K562 (cell line): ENCODE measurements at regions not wholly inside any gene's neighbourhood (a gene's known extent, or its start where the extent isn't known, plus 50 kb on each side); places are given as distances from the start of the nearest gene placed in this dataset.
"Not testable (repeated sequence)": the region's sequence is repeated elsewhere in the genome, so short reads cannot be mapped to it uniquely, and the experiment has no call there.

Source experiments
- ATAC-seq: fragments of 200-7000 bp; cut with Tn5 transposase; 3 replicates; pipeline ENCODE4 v1.9.1; 2020; ENCODE audit warnings: moderate library complexity
- BruUV-seq: library from RNA; stranded (reverse); fragments of 400-500 nt; replicated peaks from 2 replicates; lab custom pipeline; 2021; lab: Mats Ljungman, UMichigan
- CTCF ChIA-PET: fragments of 300-600 bp; formaldehyde crosslinking; extraction: SDS; loops from one replicate; lab custom pipeline; 2021; ENCODE audit warnings: low intra/inter-chr PET ratio; lab: Yijun Ruan, JAX
- POLR2A ChIA-PET: fragments of 300-600, 350-650 bp; sonication (Branson Sonifier 250); formaldehyde crosslinking; extraction: SDS; loops from one replicate; lab custom pipeline; 2021; ENCODE audit warnings: antibody characterized with exemption, inconsistent platforms; lab: Yijun Ruan, JAX
- DNase-seq, 4 experiments: peaks; one replicate each; pipeline versions ENCODE4 v3.0.0 to v3.0.0-alpha.2; 2011 to 2018; ENCODE audit warnings: low spot score in 3 of 4, mixed read lengths in 3 of 4; ENCODE audit errors: extremely low read depth in 1 of 4
- FAIRE-seq: peaks from 2 replicates; lab custom pipeline; 2011; peaks lifted over from hg19 to GRCh38; lab: Jason Lieb, UNC
- H2AFZ ChIP-seq: 2 replicates; pipeline ENCODE4 v1.6.0; 2011; ENCODE audit warnings: low read depth, low read length, control low read depth, inconsistent platforms
- H3K27ac ChIP-seq: fragments of 200-600 bp; 3 replicates; pipeline ENCODE4 v1.8.0; 2011; ENCODE audit warnings: low read depth, mild to moderate bottlenecking, control low read depth, inconsistent platforms, low read length, moderate library complexity, mixed read lengths; ENCODE audit errors: extremely low read depth
- H3K27me3 ChIP-seq, 2 experiments: fragments of 300-600 bp in 1 of 2; 2 replicates in 1 of 2; 3 replicates in 1 of 2; pipeline versions ENCODE4 v1.6.0 to v1.8.0; 2011; ENCODE audit warnings: inconsistent platforms in 2 of 2, low read length in 2 of 2, mild to moderate bottlenecking in 1 of 2, mixed read lengths in 1 of 2, moderate library complexity in 1 of 2; ENCODE audit not compliant: control insufficient read depth in 2 of 2, insufficient read depth in 2 of 2
- H3K36me3 ChIP-seq: fragments of 300-600 bp; 3 replicates; pipeline ENCODE4 v1.8.0; 2011; ENCODE audit warnings: mild to moderate bottlenecking, low read length, inconsistent platforms; ENCODE audit not compliant: control insufficient read depth, insufficient read depth
- H3K4me1 ChIP-seq, 2 experiments: fragments of 200-600 bp in 1 of 2; replicated peaks in 1 of 2; 2 replicates in 1 of 2; 3 replicates in 1 of 2; pipeline versions ENCODE4 v1.5.1 to v1.8.0; 2011; ENCODE audit warnings: inconsistent platforms in 2 of 2, low read length in 2 of 2, mild to moderate bottlenecking in 1 of 2, mixed read lengths in 1 of 2, moderate library complexity in 1 of 2; ENCODE audit not compliant: control insufficient read depth in 2 of 2, insufficient read depth in 2 of 2
- H3K4me2 ChIP-seq: 2 replicates; pipeline ENCODE4 v1.6.1; 2011; ENCODE audit warnings: low read length, control low read depth, inconsistent platforms, mixed read lengths; ENCODE audit not compliant: insufficient read depth
- H3K4me3 ChIP-seq: fragments of 200-600 bp; sonication (generic), shearing (Covaris generic); 2 replicates; pipeline ENCODE4 v1.5.1; 2016; ENCODE audit warnings: control low read depth, inconsistent platforms
- H3K79me2 ChIP-seq: fragments of 200-600 bp; 3 replicates; pipeline ENCODE4 v1.8.0; 2011; ENCODE audit warnings: low read length, inconsistent platforms; ENCODE audit not compliant: control insufficient read depth, insufficient read depth
- H3K9ac ChIP-seq, 2 experiments: 2 replicates each; pipeline versions ENCODE4 v1.6.0 to v1.6.1; 2011; ENCODE audit warnings: low read depth in 2 of 2, low read length in 2 of 2, control low read depth in 1 of 2, inconsistent platforms in 1 of 2, mild to moderate bottlenecking in 1 of 2, mixed read lengths in 1 of 2; ENCODE audit not compliant: insufficient read depth in 1 of 2
- H3K9me1 ChIP-seq: one replicate; pipeline ENCODE4 v1.6.0; 2011; ENCODE audit warnings: inconsistent platforms, mild to moderate bottlenecking, low read length, moderate library complexity; ENCODE audit not compliant: control insufficient read depth, insufficient read depth
- H3K9me3 ChIP-seq: replicated peaks from 2 replicates; pipeline ENCODE4 v1.5.1; 2011; ENCODE audit warnings: low read depth, low read length, inconsistent platforms; ENCODE audit not compliant: control insufficient read depth, insufficient read depth
- H4K20me1 ChIP-seq: replicated peaks from 2 replicates; pipeline ENCODE4 v1.6.1; 2011; ENCODE audit warnings: low read length, inconsistent platforms, mixed read lengths; ENCODE audit not compliant: control insufficient read depth, insufficient read depth
- BRCA1 ChIP-seq, 2 experiments: fragments of 450-650 bp in 1 of 2; sonication (generic) in 1 of 2; formaldehyde crosslinking in 1 of 2; IDR thresholded peaks; 2 replicates each; pipeline versions ENCODE4 v1.5.0 to v1.6.1; 2017 to 2020; ENCODE audit warnings: mild to moderate bottlenecking in 1 of 2, missing genetic modification reagents in 1 of 2
- NCOA2 ChIP-seq, 2 experiments: fragments of 450-650 bp; IDR thresholded peaks; 2 replicates each; pipeline ENCODE4 v1.6.1; 2018; ENCODE audit warnings: mild to moderate bottlenecking in 2 of 2, moderate library complexity in 1 of 2; ENCODE audit not compliant: partially characterized antibody in 2 of 2
- NUFIP1 ChIP-seq: fragments of 450-650 bp; IDR thresholded peaks from 2 replicates; pipeline ENCODE4 v1.6.1; 2018; ENCODE audit not compliant: partially characterized antibody
- RBM39 ChIP-seq: fragments of 200-400 bp; formaldehyde crosslinking; optimal IDR thresholded peaks from 2 replicates; pipeline ENCODE3; 2018; ENCODE audit warnings: low read depth, low read length
- RFX5 ChIP-seq: IDR thresholded peaks from 2 replicates; pipeline ENCODE4 v1.6.1; 2011; ENCODE audit warnings: low read depth, mild to moderate bottlenecking, improper control_type of control experiment, low read length
- SRSF9 ChIP-seq: fragments of 200-400 bp; formaldehyde crosslinking; IDR thresholded peaks from 2 replicates; pipeline ENCODE4 v1.6.1; 2017; ENCODE audit warnings: low read depth, low read length, borderline replicate concordance
- ZKSCAN3 ChIP-seq: fragments of 250-450 bp; sonication (Bioruptor Pico); IDR thresholded peaks from 2 replicates; pipeline ENCODE4 v1.4.0; 2020
- ZNF780A ChIP-seq: fragments of 250-450 bp; sonication (Bioruptor Pico); IDR thresholded peaks from 2 replicates; pipeline ENCODE4 v1.5.0; 2021; ENCODE audit warnings: mild to moderate bottlenecking
- WGBS: fragments of 100-300 bp; shearing (Covaris generic); methylation state at CpG from one replicate; pipeline ENCODE4 v1.1.6; 2016; ENCODE audit warnings: low coverage, mixed read lengths; ENCODE audit not compliant: insufficient coverage; ENCODE audit errors: missing lambda C conversion rate; 5-methylcytosine and 5-hydroxymethylcytosine counted together
- in situ Hi-C: fragments of 300-500 bp; cut with MboI; formaldehyde crosslinking; loops from 4 replicates; pipeline ENCODE4 v1.15.0; 2018; ENCODE audit warnings: inconsistent platforms, mixed read lengths
- intact Hi-C: fragments of 100-400 bp; cut with micrococcal nuclease; formaldehyde crosslinking; loops from 2 replicates; pipeline ENCODE4 v1.14.2; 2022
- TF ChIP-seq, protein P1 (sequence below): sonication (generic); IDR thresholded peaks from 2 replicates; pipeline ENCODE4 v1.6.1; 2016
- TF ChIP-seq, protein P2 (sequence below): fragments of 450-650 bp; formaldehyde crosslinking; conservative IDR thresholded peaks from 2 replicates; pipeline ENCODE4 v1.4.0; 2022; ENCODE audit warnings: mild to moderate bottlenecking, missing genetic modification characterization
- TF ChIP-seq, protein P3 (sequence below): sonication (generic); formaldehyde crosslinking; IDR thresholded peaks from 2 replicates; pipeline ENCODE4 v1.8.1; 2022; ENCODE audit warnings: missing genetic modification reagents
- TF ChIP-seq, protein P4 (sequence below): sonication (generic); formaldehyde crosslinking; IDR thresholded peaks from 2 replicates; pipeline ENCODE4 v1.8.0; 2022; ENCODE audit warnings: mild to moderate bottlenecking, low read depth, missing genetic modification reagents

GRCh38 chr13:34386229-34386628, 555.8 kb upstream of the NBEA start:
- H3K27me3 ChIP-seq, H3K27ac ChIP-seq, DNase-seq, H3K9ac ChIP-seq, H3K79me2 ChIP-seq, H3K4me3 ChIP-seq, ATAC-seq, intact Hi-C loops, H2AFZ ChIP-seq, H3K36me3 ChIP-seq, H3K4me1 ChIP-seq, H3K9me1 ChIP-seq, H4K20me1 ChIP-seq, BruUV-seq, H3K9me3 ChIP-seq, FAIRE-seq, CTCF ChIA-PET, in situ Hi-C loops, H3K4me2 ChIP-seq, POLR2A ChIA-PET: not testable (repeated sequence)

DNA sequence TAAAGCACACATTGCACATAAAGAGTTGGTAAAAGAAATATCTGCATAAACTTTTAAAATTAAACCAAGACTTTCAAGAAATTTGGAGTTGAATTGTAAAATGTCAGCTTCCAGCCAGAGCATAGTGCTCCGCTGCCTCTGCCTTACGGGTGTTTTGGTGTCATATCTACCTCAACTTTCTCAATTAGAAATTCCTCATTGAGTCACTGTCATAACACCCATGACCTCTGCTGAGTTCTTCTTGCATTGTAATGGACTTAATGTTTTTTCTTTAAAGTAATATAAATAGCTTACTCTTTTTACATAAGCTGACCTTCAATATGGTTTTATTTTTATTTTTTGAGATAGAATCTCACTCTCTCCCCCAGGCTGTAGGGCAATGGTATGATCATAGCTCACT, 551.0 kb upstream of the NBEA start:
- no peak overlapping the region for H3K9ac ChIP-seq
- H3K79me2 ChIP-seq: no peaks in the 10 kb centered on the region
- H3K4me1 ChIP-seq: no peaks in the 10 kb centered on the region
- TF ChIP-seq, protein P1, sequence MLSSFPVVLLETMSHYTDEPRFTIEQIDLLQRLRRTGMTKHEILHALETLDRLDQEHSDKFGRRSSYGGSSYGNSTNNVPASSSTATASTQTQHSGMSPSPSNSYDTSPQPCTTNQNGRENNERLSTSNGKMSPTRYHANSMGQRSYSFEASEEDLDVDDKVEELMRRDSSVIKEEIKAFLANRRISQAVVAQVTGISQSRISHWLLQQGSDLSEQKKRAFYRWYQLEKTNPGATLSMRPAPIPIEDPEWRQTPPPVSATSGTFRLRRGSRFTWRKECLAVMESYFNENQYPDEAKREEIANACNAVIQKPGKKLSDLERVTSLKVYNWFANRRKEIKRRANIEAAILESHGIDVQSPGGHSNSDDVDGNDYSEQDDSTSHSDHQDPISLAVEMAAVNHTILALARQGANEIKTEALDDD: no peak
- TF ChIP-seq SRSF9 (no peak), NCOA2 (IDR thresholded peaks at IDR 0.05; ENCODE audit: partially characterized antibody in 2 of 2) (no peak), RBM39 (no peak), NUFIP1 (no peak), ZKSCAN3 (CRISPR knock-in tag) (no peak), RFX5 (no peak), ZNF780A (CRISPR knock-in tag) (no peak), BRCA1 (IDR thresholded peaks at IDR 0.05) (no peak), BRCA1 (CRISPR knock-in tag; IDR thresholded peaks at IDR 0.05) (no peak)
- TF ChIP-seq, protein P2, sequence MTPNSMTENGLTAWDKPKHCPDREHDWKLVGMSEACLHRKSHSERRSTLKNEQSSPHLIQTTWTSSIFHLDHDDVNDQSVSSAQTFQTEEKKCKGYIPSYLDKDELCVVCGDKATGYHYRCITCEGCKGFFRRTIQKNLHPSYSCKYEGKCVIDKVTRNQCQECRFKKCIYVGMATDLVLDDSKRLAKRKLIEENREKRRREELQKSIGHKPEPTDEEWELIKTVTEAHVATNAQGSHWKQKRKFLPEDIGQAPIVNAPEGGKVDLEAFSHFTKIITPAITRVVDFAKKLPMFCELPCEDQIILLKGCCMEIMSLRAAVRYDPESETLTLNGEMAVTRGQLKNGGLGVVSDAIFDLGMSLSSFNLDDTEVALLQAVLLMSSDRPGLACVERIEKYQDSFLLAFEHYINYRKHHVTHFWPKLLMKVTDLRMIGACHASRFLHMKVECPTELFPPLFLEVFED (CRISPR knock-in tag): no peak
- TF ChIP-seq, protein P3, sequence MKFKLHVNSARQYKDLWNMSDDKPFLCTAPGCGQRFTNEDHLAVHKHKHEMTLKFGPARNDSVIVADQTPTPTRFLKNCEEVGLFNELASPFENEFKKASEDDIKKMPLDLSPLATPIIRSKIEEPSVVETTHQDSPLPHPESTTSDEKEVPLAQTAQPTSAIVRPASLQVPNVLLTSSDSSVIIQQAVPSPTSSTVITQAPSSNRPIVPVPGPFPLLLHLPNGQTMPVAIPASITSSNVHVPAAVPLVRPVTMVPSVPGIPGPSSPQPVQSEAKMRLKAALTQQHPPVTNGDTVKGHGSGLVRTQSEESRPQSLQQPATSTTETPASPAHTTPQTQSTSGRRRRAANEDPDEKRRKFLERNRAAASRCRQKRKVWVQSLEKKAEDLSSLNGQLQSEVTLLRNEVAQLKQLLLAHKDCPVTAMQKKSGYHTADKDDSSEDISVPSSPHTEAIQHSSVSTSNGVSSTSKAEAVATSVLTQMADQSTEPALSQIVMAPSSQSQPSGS (CRISPR knock-in tag): no peak
- TF ChIP-seq, protein P4, sequence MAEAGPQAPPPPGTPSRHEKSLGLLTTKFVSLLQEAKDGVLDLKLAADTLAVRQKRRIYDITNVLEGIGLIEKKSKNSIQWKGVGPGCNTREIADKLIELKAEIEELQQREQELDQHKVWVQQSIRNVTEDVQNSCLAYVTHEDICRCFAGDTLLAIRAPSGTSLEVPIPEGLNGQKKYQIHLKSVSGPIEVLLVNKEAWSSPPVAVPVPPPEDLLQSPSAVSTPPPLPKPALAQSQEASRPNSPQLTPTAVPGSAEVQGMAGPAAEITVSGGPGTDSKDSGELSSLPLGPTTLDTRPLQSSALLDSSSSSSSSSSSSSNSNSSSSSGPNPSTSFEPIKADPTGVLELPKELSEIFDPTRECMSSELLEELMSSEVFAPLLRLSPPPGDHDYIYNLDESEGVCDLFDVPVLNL: no peak
- POLR2A ChIA-PET: no interaction called here
- H3K36me3 ChIP-seq: no peaks in the 10 kb centered on the region
- intact Hi-C loops: no loop called here
- H3K9me3 ChIP-seq: no peaks in the 10 kb centered on the region
- no peak for DNase-seq
- ATAC-seq: no peak
- CTCF ChIA-PET: no interaction called here
- H3K27ac ChIP-seq: no peak overlapping the region
- no peaks in the 10 kb centered on the region for H4K20me1 ChIP-seq
- no peak overlapping the region for H3K4me2 ChIP-seq
- WGBS: 4% methylated on average over 2 of the region's 2 CpGs
- in situ Hi-C loops: no loop called here
- no peak overlapping the region for H2AFZ ChIP-seq
- FAIRE-seq: no peak
- H3K9me1 ChIP-seq: no peaks in the 10 kb centered on the region
- no peak overlapping the region for H3K4me3 ChIP-seq
- H3K27me3 ChIP-seq: no peaks in the 10 kb centered on the region
- no TSS peak for BruUV-seq
